ENCODE measurements at regions not wholly inside any gene's neighbourhood (a gene's known extent, or its start where the extent isn't known, plus 50 kb on each side); places are given as distances from the start of the nearest gene placed in this dataset.
A peak's percentile ranks its signal among the peaks of the same experiment; 100 is the strongest.

DNA sequence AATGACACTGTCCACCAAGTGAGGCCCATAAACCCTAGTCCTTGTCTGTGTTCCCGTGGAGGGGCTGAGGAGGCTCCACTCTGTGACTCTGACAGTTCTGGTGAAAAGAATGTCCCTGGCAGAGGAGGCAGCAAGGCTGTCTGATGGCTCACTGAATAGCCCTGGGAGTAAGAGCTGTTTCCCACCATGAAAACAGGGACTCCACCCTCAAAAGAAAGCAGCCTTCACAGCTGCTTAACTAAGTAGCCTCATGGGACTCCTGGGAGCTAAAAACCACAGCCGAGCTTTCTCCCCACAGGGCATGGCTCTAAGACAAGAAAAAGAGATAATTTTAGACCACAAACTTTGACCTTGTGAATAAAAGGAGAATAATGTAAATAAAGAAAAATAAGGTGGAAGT, 135.1 kb upstream of the FRY start:
- DNase-seq (ENCODE audit: low spot score), result peak; percentile 82

DNA sequence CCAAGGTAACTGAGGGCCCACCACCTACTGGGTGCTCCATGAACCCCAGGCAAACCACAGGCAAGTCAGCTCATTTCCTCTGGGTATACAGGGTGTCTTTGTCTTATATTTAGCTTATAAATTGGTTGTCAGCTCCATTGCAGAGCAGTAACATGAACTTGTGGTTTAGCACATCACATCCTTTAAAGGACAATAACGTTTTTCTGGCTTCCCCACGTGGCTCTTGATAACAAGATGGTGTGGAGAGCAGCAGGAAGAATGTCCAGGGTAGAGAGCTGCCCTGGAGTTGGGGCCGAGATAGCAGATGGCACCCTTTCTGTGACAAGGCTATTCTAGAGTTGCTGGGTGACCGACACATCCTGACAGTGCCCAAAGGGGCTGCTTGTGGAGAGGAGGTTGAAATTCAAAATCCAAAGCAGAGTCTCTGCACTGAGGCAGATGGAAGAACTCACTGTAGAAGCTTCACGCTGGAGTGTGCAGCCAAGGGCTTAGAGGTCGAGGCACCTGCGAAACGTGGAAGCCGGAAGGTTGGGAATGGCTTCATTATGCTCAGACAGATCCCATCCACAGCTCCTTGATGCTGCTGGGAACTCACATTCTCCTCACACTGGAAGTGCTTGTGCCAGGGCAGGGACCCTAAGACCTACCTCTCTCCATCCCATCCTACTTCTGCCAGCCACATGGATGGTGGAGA, 133.0 kb upstream of the FRY start:
- peak; percentile 61 for DNase-seq (ENCODE audit: low spot score)

DNA sequence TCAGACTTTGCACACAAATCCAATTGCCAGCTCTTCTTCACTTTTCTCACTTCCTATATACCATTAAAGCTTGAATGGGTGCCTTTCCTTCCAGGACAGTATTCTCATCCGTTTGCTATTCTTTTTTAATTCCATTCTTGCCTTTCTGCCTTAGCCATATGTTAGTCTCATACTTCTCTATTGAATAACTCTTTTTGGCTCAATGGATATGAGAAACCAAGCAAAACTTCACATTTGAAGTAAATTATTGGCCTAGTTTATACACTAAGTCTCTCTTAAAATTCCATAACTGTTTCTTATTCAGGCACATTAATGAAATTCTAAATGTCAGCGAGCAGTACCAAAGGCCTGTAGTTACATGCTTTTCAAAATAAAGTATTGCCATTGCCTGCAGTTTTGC, 129.6 kb upstream of the FRY start:
- no peak for DNase-seq (ENCODE audit: low spot score)

DNA sequence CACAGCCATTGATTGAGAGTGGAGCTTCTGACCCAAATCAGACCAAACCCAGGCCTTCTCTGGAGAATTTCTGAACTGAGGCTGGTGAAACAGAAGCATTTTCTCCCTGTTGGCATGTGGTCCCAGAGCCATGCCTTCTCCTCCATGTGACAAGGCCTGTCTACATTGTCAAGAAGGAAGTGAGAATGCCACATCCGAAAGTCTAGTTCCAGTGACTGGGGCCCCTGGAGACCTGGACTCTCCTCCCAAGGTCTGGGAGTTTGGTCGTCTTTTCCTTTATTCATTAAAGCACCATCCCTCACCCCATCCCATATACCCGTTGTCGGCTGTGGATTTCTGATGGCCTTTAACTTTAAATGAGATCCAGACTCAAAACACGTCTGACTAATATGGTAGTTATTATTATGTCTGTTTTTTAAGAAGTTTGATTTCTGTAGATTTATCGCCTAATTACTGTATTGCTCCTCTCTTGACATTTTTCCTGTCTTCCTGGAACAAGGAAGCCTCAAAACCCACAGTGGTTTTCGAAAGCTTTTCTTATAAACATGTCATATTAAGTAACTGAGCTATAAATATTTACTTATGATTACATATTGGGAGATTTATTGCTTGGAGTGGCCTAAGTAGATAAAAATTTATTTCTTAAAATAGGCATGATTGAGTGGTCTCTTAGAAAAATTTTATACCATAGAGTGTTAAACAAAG, 128.3 kb upstream of the FRY start:
- no peak for DNase-seq (ENCODE audit: low spot score)

DNA sequence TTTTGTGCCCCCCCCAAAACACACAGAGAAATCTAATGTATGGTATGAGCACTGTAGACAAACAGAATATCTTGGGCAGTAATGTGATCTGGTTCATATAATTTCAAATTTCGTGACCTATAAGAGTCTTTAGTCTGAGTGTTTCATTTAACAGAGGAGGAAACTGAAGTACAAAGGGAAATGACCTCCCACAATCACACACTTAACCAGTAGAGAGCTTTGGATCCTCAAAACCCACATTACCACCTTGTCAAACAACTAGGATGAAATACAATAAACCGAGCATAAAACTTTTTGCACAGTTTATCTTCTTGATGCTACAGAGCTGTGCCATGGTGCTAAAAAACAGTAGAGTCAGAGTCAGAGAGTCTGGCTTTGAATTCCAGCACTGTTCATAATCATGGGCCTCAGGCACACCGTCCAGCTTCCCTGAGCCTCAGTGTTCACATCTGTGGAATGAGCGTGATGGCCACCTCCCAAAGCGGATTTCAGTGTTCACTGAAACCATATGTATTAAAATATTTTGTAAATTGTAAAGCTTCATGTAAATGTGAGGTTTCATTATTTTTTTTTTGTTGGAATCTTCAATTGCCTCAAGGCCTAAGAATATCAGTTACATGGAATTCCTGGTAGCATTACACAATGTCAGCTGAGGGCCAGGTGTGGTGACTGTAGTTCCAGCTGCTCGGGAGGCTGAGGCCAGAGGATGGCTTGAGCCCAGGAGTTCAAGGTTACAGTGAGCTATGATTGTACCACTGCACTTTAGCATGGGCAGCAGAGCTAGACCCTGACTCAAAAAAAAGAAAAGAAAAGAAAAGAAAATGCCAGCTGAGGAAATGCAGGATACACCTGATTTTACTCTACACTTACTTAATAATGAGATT, 126.4 kb upstream of the FRY start:
- DNase-seq (ENCODE audit: low spot score), result no peak

DNA sequence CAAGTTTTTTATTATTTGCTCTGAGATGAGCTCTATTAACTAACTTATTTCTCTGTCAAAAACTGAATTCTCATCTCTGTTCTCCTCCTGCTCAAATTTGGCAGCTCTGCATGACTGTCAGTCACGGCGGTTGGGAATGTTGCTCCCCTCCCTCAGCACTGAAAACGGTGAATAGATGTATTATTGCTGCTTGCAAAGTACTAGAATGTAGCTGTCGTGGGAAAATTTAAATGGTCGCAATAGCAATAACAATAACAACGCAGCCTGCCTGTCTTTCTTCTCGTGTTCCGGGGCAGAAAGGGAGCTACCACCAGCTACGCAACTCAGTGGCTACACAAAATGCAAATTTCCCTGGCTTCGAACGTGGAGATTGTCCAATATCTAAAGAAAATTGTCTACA, 125.6 kb upstream of the FRY start:
- DNase-seq (ENCODE audit: low spot score), result peak; percentile 39

GRCh38 chr13:31908696-31909411, 122.7 kb upstream of the FRY start:
- no peak for DNase-seq (ENCODE audit: low spot score)

DNA sequence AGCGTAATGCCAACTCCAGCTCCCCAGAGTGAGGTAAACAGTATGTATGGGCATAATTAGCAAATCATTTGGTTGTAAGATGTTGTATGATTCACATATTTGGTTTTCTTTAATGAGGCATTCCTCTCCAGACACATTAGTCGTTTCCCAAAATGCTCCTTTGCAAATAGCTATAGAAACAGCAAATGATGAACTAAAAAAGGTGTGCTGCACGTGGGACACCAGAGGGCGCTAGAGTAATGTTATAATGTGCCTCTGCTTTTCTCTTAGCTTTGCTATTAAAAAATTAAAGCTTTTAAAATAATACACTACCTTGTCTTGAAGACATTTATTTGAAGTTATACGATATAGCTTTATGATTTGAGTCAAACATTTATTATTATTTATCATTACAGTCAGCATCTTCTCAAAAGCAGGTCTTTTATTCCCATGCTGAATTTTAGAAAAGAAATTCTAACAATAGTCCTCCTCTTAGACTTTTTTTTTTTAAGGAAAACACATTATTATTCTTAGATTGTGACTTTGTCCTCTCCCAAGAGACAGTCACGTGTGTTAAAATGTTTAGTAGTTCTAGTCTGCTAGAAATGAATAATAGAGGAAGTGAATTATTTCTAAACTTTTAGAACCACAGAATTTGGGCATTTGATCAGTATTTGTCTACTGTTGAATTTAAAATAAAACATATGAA, 121.6 kb upstream of the FRY start:
- DNase-seq (ENCODE audit: low spot score), result peak; percentile 39

DNA sequence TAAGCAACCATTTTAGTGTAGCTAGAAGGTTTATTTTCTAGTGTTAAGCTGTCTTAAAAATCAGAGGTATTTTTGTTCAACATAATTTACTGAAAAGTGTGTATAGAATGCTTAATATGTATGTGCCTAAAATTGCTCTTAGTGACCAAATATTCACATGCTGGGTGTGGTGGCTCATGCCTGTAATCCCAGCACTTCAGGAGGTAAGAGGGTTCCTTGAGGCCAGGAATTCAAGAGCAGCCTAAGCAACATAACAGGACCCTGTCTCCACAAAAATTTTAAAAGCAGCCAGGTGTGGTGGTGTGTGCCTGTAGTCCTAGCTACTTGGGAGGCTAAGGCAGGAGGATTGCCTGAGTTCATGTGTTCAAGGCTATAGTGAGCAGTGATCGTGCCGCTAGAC, 120.9 kb upstream of the FRY start:
- DNase-seq (ENCODE audit: low spot score), result no peak

DNA sequence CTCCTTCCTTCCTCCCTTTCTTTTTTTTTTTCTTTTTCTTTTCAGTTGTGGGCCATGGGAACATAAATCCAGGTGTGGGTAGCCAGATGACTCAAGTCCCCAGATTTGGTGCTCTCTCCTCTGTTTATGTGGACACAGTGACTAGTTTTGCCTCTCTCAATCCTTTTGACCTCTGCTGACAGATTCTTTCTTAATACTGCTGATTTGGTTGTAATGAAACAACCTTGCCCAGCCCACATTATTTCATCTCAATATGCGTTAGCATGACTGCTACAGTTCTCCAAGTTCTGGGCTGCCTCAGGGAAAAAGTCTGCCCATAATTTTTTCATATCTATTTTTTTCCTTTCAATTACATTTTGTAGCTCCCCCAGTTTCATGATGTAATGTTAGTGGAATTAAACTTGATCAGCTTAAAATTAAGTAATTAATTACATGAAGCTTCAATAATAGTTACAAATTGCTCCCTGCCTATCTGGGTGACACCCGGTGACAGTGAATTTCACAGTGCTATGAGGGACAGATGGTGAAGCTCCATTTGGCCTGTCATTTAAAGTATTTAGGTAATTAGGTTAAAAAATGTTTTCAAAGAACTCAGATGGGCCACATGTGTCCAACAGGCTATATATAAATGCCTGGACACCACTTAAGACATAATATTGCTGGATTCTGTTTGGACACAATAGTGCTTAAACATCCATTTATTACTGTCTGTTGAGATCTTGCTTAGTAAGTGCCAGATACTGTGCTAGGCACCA, 118.8 kb upstream of the FRY start:
- no peak for DNase-seq (ENCODE audit: low spot score)

- no peak for DNase-seq (ENCODE audit: low spot score)
Measured at GRCh38 chr13:31913459-31913858, 118.1 kb upstream of the FRY start.

DNA sequence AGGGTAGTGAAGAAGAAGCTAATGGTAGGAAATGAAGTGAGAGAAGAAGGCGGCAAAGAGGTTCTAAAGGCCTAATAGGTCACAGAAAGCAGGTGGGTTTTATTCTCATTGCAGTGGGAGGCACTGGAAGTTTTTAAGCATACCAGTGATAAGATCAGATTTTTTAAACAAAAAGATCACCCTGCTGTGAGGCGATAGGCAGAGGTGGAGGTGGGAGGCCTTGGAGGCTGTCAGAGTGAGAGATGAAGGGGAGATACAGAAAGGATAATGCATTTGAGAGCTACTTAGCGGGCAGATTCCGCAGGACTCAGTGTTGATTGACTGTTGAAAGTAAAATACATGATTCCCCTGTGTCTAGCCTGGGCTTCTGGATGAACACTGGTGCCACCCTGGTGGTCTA, 116.7 kb upstream of the FRY start:
- no peak for DNase-seq (ENCODE audit: low spot score)

DNA sequence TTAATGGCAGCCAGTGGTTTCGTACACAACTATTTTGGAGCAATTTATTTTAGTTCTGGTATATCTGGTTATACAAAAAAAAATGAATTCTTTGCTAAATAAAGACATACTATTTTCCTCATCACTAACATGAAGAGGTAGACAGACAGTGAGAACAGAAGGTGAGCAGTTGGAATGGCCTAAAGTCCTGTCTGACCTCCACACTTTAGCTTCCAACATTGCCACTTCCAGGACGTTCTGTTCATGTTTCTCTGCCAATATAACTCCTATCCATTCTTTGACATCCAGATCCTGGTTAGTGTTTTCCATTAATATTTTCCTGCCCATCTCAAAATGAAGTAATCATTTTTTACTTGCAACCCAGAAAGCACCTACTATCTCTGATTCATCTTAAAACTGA, 112.9 kb upstream of the FRY start:
- no peak for DNase-seq (ENCODE audit: low spot score)

DNA sequence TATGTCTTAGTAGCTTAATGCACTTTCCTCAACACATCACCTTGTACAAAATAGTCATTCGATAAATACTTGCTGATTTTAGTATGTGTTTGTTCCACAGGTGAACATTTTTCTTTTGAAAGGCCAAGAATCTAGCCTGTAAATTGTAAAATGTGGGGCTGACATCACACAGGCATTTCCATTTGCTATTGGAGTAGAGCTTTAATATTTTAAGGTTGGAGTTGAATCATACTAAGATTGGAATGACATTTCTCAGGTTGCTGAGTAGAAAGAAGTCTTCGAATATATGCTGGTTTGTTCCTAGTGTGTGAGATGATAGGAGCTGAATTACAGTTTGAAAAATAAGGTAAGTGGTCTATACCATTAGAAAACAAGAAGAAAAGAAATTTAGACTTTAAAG, 112.3 kb upstream of the FRY start:
- DNase-seq (ENCODE audit: low spot score), result no peak

DNA sequence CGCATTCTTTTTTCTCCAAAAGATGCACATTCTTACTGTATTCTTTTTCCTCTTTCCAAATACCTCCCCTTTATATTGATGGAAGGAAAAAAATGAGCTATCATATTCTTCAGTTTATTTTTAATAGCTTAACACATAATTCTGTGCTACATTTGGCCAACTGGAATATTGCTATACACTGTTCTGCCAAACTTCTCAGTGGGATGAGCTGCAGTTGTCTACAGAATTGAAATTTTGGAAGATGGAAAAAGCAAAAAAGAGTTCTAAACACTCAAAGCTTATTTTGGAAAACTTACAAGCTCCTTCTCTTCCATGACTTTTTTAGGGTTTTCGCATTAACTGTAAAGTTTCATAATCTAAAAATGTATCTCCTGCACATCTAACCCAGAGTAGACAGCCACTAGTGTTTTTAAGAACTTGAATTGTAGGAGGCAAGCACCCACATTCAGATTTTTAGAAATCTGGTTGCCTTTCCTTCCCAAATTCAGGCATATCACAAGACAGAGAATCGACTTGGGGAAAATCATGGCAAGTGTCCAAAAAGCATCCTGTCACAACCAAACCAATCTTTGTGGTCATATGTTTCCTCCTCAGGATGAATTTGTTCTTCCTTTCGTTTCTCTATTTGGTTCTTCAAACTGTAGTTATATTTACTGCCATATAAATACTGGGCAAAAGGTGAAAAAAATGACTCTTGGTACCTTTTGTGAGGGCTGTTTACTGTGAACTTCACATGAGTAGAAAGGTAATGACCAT, 111.4 kb upstream of the FRY start:
- DNase-seq (ENCODE audit: low spot score), result no peak

- DNase-seq (ENCODE audit: low spot score), result no peak
Measured at GRCh38 chr13:31920727-31921100, 110.9 kb upstream of the FRY start.

DNA sequence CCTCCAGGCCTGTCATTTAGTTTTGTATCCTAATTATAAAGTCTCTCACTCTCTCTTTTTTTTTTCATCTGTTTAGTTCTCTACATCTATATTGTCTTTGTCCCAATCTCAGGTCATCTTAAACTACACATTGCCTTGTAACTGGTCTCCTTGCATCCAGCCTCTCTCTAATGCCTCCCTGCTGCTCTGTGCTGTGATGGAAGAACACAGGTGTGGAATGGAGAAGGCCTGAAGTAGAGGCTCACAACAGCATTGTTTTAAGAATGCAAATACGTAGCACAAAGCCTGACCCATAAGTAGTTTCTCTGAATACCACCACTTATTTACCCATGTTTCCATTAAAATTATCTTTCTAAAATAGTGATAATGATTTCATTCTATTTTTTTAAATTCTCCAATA, 108.8 kb upstream of the FRY start:
- no peak for DNase-seq (ENCODE audit: low spot score)

GRCh38 chr13:31923134-31923763, 108.3 kb upstream of the FRY start:
- DNase-seq (ENCODE audit: low spot score), result no peak

DNA sequence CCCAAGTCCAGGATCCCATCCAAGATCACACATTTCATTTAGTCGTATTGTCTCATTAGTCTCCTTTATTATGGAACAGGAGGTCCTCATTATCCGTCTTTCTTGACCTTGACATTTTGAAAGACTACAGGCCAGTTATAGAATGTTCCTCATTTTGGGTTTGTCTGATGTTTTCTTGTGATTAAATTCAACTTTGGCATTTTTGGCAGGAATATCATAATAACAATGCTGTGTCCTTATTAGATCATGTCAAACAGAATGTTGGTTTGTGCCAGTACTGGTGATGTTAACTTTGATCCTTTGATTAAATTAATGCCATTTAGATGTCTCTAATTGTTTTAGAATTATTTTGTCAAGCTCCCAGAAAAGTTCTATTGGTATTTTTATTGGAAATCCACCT, 106.5 kb upstream of the FRY start:
- DNase-seq (ENCODE audit: low spot score), result no peak

- DNase-seq (ENCODE audit: low spot score), result no peak
Measured at GRCh38 chr13:31927219-31927653, 104.3 kb upstream of the FRY start.

Measured in COLO829 (cell line).